HepG2 (cell line): ENCODE measurements at regions not wholly inside any gene's neighbourhood (a gene's known extent, or its start where the extent isn't known, plus 50 kb on each side); places are given as distances from the start of the nearest gene placed in this dataset.

ENCODE experiments used
- ATAC-seq: fragments of 200-7000 bp; cut with Tn5 transposase; 3 replicates; pipeline ENCODE4 v1.9.1; 2020; ENCODE audit warnings: mild to moderate bottlenecking, moderate library complexity
- BruUV-seq: library from RNA; stranded (reverse); fragments of 400-500 nt; replicated peaks from 2 replicates; lab custom pipeline; 2021; lab: Mats Ljungman, UMichigan
- CTCF ChIA-PET: fragments of 300-600 bp; formaldehyde crosslinking; extraction: SDS; loops from one replicate; lab custom pipeline; 2021; ENCODE audit warnings: low total read pairs, inconsistent platforms, low intra/inter-chr PET ratio; lab: Yijun Ruan, JAX
- POLR2A ChIA-PET: fragments of 350-600 bp; sonication (Branson Sonifier 250); formaldehyde crosslinking; loops from one replicate; lab custom pipeline; 2020; ENCODE audit warnings: antibody characterized with exemption, inconsistent platforms; lab: Yijun Ruan, JAX
- DNase-seq: peaks from one replicate; pipeline ENCODE4 v3.0.0-alpha.2; 2015; ENCODE audit warnings: low spot score
- FAIRE-seq: peaks from 3 replicates; lab custom pipeline; 2011; peaks lifted over from hg19 to GRCh38; lab: Jason Lieb, UNC
- H2AFZ ChIP-seq: one replicate; pipeline ENCODE4 v1.6.1; 2011; ENCODE audit warnings: low read length, inconsistent platforms
- H3K27ac ChIP-seq: fragments of 300-600 bp; 3 replicates; pipeline ENCODE4 v1.8.0; 2011; ENCODE audit warnings: mixed run types, mild to moderate bottlenecking, mixed read lengths, low read length, inconsistent platforms; ENCODE audit not compliant: insufficient read depth; ENCODE audit errors: extremely low read length
- H3K27me3 ChIP-seq, 2 experiments: fragments of 200-600 bp in 1 of 2; 2 replicates in 1 of 2; 3 replicates in 1 of 2; pipeline versions ENCODE4 v1.6.0 to v1.8.0; 2011; ENCODE audit warnings: low read length in 2 of 2, mild to moderate bottlenecking in 2 of 2, moderate library complexity in 2 of 2, inconsistent platforms in 1 of 2; ENCODE audit not compliant: insufficient read depth in 2 of 2, control insufficient read depth in 1 of 2
- H3K36me3 ChIP-seq, 2 experiments: fragments of 200-600 bp in 1 of 2; replicated peaks in 1 of 2; 2 replicates in 1 of 2; 3 replicates in 1 of 2; pipeline versions ENCODE4 v1.5.1 to v1.8.0; 2011; ENCODE audit warnings: low read length in 2 of 2, inconsistent platforms in 1 of 2; ENCODE audit not compliant: insufficient read depth in 2 of 2, control insufficient read depth in 1 of 2
- H3K4me1 ChIP-seq: 2 replicates; pipeline ENCODE4 v1.5.1; 2012; ENCODE audit warnings: low read length, inconsistent platforms; ENCODE audit not compliant: insufficient read depth
- H3K4me2 ChIP-seq: 2 replicates; pipeline ENCODE4 v1.6.0; 2011; ENCODE audit warnings: low read depth, low read length, inconsistent platforms
- H3K4me3 ChIP-seq, 3 experiments: fragments of 200-600 bp in 1 of 3; sonication (generic), shearing (Covaris generic) in 1 of 3; replicated peaks in 1 of 3; 2 replicates each; pipeline ENCODE4 v1.5.1; 2011 to 2016; ENCODE audit warnings: low read length in 3 of 3, inconsistent platforms in 2 of 3, low read depth in 2 of 3, mild to moderate bottlenecking in 2 of 3, control low read depth in 1 of 3, mixed read lengths in 1 of 3; ENCODE audit not compliant: insufficient read depth in 1 of 3
- H3K79me2 ChIP-seq: one replicate; pipeline ENCODE4 v1.6.1; 2011; ENCODE audit warnings: low read length, inconsistent platforms; ENCODE audit not compliant: insufficient read depth
- H3K9ac ChIP-seq: 2 replicates; pipeline ENCODE4 v1.6.0; 2011; ENCODE audit warnings: mild to moderate bottlenecking, low read depth, low read length, inconsistent platforms; ENCODE audit not compliant: insufficient read depth
- H3K9me3 ChIP-seq: 2 replicates; pipeline ENCODE4 v1.5.1; 2012; ENCODE audit warnings: mild to moderate bottlenecking, low read length
- H4K20me1 ChIP-seq: 2 replicates; pipeline ENCODE4 v1.6.0; 2011; ENCODE audit warnings: inconsistent platforms, mild to moderate bottlenecking, low read length, moderate library complexity; ENCODE audit not compliant: insufficient read depth
- CREB1 ChIP-seq, 2 experiments: fragments of 450-650 bp in 1 of 2; IDR thresholded peaks; 2 replicates each; pipeline ENCODE4 v1.6.1; 2016 to 2017; ENCODE audit warnings: control low read depth in 1 of 2, mild to moderate bottlenecking in 1 of 2, missing compliant biosample characterization in 1 of 2, missing genetic modification characterization in 1 of 2
- SNAPC2 ChIP-seq: sonication (generic); formaldehyde crosslinking; IDR thresholded peaks from 2 replicates; pipeline ENCODE4 v1.8.1; 2022; ENCODE audit warnings: mild to moderate bottlenecking, missing genetic modification reagents
- ZNF282 ChIP-seq: fragments of 450-650 bp; IDR thresholded peaks from 2 replicates; pipeline ENCODE4 v1.6.1; 2018; ENCODE audit not compliant: partially characterized antibody
- WGBS: methylation state at CpG from one replicate; pipeline ENCODE4 v1.1.6; 2017; ENCODE audit warnings: low lambda C conversion rate; 5-methylcytosine and 5-hydroxymethylcytosine counted together
- in situ Hi-C: cut with HindIII; loops from 2 replicates; pipeline ENCODE4 v1.10.0; 2017; ENCODE audit warnings: low pct_unique_long_range_greater_than_20kb; ENCODE audit not compliant: extremely low pct_ligation_motif_present
- intact Hi-C: fragments of 100-400 bp; cut with micrococcal nuclease; formaldehyde crosslinking; loops from one replicate; pipeline ENCODE4 v1.10.0; 2022; ENCODE audit not compliant: unreplicated experiment

GRCh38 chr2:14750433-14750832 is 117.9 kb downstream of the LRATD1 start:
- H3K4me1 ChIP-seq = no peaks in the 10 kb centered on the region
- ATAC-seq (no peak), FAIRE-seq (no peak), DNase-seq (no peak)
- no peak overlapping the region for H3K4me2 ChIP-seq
- no peak overlapping the region for H3K9ac ChIP-seq
- no TSS peak for BruUV-seq
- no peak overlapping the region for H3K27ac ChIP-seq
- 22% methylated on average over 5 of the region's 5 CpGs for WGBS
- no peaks in the 10 kb centered on the region for H3K79me2 ChIP-seq
- TF ChIP-seq SNAPC2 = no peak
- peaks cover 19% of the 10 kb centered on the region for H3K9me3 ChIP-seq
- no peaks in the 10 kb centered on the region for H3K27me3 ChIP-seq
- no peaks in the 10 kb centered on the region for H4K20me1 ChIP-seq
- intact Hi-C loops (no loop called here), in situ Hi-C loops (no loop called here)
- H3K4me3 ChIP-seq = no peak overlapping the region
- ChIA-PET CTCF (no interaction called here), POLR2A (no interaction called here)
- H3K36me3 ChIP-seq = no peaks in the 10 kb centered on the region
- H2AFZ ChIP-seq = no peak overlapping the region

GRCh38 chr2:14751581-14751980 is 119.1 kb downstream of the LRATD1 start:
- WGBS = 25% methylated on average over 4 of the region's 5 CpGs
- H2AFZ ChIP-seq = no peak overlapping the region
- FAIRE-seq = no peak
- no peak for ATAC-seq
- no peak overlapping the region for H3K27ac ChIP-seq
- H3K36me3 ChIP-seq = no peaks in the 10 kb centered on the region
- no peak for DNase-seq
- H3K9ac ChIP-seq = no peak overlapping the region
- CTCF ChIA-PET = no interaction called here
- no TSS peak for BruUV-seq
- TF ChIP-seq ZNF282 (no peak), CREB1 (IDR thresholded peaks at IDR 0.05) (peak; percentile 51; the same call in 1 of the 2 replicates), CREB1 (CRISPR knock-in tag; IDR thresholded peaks at IDR 0.05) (no peak)
- in situ Hi-C loops = no loop called here
- H3K4me2 ChIP-seq = no peak overlapping the region
- no peaks in the 10 kb centered on the region for H4K20me1 ChIP-seq
- no peaks in the 10 kb centered on the region for H3K4me1 ChIP-seq
- H3K4me3 ChIP-seq = no peak overlapping the region
- H3K79me2 ChIP-seq = no peaks in the 10 kb centered on the region
- no peaks in the 10 kb centered on the region for H3K27me3 ChIP-seq
- peaks cover 12% of the 10 kb centered on the region for H3K9me3 ChIP-seq
- POLR2A ChIA-PET = no interaction called here
- intact Hi-C loops = no loop called here
